Limb (tissue), 2 donors: ENCODE measurements at regions not wholly inside any gene's neighbourhood (a gene's known extent, or its start where the extent isn't known, plus 50 kb on each side); places are given as distances from the start of the nearest gene placed in this dataset.
"Not testable (repeated sequence)": the region's sequence is repeated elsewhere in the genome, so short reads cannot be mapped to it uniquely, and the experiment has no call there.

ENCODE experiments used
- DNase-seq, 2 donors: peaks; one replicate each; pipeline ENCODE4 v3.0.0-alpha.2; 2016; ENCODE audit errors: extremely low spot score in 2 of 2

DNA sequence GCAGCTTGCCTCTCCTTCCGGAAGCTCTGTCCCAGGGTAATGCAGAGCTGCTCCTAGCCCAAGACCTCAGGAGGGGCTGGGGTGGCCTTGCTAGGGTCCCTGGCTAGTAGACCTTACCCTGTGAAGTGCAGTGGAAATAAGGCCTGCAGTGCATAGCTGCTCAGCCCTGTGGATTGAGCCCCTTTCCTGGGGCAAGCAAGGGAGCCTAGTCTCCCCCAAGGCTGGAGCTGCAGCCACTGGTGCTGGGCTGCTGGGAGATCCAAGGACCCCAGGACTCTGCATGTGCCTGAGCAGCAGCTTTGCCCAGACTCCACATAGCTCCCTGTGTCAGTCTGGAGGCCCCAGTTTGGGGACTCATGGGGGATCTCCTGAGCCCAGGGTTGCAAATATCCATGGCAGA is 57.9 kb downstream of the FANCF start:
- DNase-seq: no peak

DNA sequence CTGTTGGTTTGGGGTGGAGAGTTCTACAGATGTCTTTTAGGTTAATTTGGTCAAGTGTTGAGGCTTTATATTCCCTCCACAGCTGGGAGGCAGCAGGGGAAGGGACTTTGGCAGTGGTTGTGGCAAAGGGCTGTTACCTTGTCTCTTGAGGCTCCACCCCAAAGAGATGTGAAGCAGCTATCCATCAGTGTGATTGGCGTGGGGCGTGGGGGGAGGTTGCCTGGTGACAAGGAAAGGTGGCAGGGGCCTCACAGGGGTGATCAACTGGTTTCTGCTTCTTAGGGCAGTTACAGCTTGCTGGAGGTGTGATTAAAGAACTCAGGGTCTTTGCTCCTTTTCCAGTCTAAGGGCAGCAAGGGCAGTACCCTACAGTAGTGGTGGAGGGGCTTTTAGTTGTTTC is 59.3 kb downstream of the FANCF start:
- DNase-seq: no peak

DNA sequence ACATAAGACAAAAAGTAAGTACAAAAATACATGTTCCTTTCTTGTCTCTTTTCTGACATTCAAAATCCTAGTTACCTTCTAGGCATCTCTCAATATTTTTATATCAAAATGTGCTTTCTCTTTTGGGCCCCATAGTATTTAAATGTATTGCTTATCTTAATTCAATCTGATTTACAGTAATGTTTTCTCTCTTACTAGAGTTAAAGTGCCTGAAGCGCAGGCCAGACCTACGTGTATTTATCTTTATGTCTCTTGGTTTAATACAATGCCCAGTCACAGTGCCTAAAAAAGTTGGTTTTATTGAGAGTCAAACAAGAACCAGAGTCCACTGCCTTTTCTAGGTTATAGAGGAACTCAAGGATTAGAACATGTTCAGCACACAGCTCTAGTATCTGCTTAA is 64.3 kb downstream of the FANCF start:
- no peak for DNase-seq

DNA sequence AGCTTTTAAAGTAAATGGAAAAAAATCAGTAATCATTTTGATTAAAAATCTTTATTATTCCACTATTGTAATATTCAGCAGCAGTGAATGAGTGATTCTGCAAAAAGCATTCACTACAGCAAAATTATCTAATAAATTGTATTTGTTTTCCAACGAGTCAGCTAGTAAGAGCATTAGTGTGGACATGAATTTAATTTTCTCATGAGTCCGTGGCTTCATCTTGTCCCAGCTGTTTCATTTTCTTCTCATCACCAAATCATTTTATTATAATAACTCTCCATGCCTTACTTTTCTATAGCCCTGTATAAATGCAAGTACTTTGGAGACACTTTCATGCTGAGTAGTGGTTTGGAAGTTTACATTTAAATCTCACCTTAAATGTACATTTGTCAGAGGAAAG is 66.2 kb downstream of the FANCF start:
- no peak for DNase-seq

DNA sequence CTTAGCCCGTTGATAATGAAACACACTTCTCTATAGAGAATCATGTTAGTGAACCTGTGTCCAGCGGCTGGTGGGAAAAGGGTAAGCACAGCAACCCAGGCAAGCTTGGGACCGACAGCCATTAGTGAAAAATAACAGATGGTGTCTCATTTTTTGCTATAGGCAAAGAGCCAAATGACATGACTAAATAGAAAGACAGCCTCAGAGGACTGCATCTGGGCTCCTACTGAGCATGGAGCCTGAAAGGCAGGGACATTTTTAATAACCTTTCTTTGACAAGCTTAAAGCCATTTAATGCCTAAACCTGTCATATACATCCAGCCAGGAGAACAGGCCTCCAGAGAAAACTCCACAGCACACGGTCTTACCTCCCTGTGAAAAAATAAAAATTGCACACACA is 67.0 kb downstream of the FANCF start:
- peak in 1 of 2 donors; percentile 53 for DNase-seq

DNA sequence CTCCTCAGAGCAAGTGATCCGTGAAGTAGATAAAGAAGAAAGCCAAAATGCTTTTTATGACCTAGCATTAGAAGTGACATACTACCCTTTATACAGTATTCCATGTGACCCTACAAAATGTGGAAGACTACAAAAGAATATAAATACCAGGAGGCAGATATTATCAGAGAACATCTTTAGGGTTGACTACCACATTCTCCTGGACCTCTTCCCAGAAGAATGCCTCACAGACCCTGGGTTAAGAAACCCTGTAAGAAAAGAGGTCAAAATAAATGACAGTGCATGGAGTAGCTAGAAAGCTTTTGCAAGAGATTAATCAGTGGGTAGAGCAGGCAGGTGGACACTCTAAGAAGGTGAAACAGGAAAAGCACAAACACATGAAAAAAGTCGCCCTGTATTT is 69.2 kb downstream of the FANCF start:
- no peak for DNase-seq

DNA sequence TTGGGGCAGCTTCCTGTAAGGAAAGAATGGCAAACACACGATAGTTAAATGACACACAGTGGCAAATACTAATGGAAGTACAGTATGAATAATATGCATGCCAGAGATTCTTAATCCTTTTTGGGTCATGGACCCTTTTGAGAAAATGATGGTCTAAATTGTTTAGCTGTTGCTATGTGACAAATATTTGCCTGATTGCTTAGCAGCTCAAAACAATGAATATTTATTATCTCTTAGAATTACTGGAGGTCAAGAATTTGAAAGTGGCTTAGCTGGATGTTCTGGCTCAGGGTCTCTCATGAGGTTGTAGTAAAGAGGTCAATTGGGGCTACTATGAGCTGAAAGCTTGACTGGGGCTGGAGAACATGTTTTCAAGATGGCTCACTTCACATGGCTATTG is 69.7 kb downstream of the FANCF start:
- DNase-seq: no peak

DNA sequence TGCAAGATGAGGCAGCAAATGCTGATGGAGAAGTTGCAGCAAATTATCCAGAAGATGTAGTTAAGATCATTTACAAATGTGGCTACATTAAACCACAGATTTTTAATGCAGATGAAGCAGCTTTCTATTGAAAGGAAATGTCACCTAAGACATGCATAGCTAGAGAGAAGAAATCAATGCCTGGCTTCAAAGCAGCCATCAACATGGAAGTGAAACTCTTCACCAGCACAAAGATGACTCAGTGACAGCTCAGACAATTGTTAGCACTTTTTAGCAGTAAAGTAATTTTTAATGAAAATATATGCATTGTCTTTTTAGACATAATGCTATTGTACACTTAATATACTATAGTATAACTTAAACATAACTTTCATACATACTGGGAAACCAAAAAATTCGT is 71.4 kb downstream of the FANCF start:
- no peak for DNase-seq

DNA sequence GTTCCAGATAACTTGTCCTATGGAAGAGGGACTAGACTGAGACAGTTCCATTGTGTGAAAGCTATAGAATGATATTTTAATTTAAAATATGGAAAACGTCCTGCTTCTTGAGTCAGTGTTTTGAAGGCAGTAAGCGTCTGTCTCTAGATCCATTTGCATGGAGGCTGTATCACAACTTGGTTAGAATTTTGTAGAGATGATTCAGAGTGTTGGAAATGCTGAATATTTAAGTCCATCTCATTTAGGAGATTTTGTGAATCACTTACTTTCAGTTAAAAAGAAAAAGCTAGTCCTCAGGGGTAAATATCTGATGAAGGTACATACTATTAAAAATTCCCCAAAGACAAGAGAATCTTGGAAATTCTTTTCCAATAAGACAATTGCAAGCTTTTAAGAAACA is 72.7 kb downstream of the FANCF start:
- no peak for DNase-seq

DNA sequence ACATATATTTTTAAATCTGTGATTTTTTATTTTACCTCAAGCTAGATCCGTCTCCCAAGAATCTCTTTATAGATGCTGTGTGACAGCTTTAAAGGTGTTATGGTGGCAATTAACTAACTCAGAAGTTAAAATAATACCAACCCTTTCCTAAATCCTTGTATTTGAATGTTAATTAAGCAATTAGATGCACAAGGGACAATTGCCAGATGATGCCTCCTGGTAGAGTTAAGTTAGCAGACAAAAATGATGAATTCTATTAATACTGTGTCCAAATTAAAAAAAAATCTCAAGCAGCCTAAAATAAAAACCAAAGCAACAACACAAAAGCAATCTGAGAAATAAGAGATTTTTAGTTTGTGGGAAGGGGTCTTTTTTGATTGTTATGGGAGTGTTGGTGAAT is 78.9 kb downstream of the FANCF start:
- no peak for DNase-seq

DNA sequence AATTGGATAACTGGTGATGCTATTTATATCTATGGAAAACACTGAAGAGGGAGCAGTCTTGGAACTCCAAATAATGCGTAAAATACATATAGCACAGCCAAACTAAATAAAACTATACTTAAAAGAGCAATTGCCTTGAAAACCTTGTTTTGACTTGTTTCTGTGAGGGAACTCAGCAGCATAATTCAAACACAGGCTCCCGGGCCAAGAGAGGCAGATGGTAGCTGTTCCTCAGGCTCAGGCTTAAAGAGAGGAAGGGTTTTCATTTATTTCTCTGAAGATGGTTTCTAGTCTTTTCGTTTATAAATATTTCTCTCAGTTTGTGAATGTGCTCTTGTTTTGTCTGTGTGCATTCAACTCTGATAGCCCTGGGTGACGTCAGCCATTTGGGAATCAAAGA is 82.4 kb downstream of the FANCF start:
- no peak for DNase-seq

DNA sequence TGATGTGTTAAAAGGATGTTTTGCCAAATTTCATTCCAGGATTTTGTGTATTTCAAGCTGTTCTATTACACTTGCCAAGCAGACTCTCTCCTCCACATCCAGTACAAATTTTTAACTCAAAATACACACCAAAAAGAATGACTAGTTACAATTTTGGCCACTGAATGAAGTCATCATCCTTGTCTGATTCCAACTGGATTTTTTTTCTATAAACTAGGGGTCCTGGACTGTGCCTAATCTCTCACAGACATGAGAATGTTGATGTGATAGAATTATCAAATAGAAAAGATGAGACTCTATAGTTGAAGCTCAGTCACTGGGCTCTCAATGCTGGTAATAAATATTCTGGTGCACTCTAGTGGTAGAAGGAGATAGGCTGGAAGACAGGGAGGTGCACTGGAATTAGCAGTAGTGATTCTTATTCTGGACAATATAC is 85.8 kb downstream of the FANCF start:
- DNase-seq: peak in 1 of 2 donors; percentile 61

DNA sequence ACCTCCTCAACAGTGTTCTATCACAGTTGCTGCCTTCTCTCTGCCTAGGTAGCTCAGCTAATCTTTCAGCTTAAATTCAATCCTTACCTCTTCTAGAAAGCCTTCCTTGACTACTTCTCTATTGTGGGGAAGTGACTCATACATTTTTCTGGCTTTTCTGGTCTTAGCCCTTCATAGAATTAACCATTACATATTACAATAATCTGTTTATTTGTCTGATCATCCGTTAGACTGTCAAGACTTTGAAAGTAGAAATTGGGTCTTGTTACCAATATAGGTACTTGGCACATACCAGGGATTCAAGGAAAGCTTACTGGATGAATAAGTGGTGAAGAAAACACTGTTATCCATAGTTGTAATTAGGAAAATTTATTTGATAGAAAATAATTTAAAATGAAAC is 89.6 kb downstream of the FANCF start:
- no peak for DNase-seq

DNA sequence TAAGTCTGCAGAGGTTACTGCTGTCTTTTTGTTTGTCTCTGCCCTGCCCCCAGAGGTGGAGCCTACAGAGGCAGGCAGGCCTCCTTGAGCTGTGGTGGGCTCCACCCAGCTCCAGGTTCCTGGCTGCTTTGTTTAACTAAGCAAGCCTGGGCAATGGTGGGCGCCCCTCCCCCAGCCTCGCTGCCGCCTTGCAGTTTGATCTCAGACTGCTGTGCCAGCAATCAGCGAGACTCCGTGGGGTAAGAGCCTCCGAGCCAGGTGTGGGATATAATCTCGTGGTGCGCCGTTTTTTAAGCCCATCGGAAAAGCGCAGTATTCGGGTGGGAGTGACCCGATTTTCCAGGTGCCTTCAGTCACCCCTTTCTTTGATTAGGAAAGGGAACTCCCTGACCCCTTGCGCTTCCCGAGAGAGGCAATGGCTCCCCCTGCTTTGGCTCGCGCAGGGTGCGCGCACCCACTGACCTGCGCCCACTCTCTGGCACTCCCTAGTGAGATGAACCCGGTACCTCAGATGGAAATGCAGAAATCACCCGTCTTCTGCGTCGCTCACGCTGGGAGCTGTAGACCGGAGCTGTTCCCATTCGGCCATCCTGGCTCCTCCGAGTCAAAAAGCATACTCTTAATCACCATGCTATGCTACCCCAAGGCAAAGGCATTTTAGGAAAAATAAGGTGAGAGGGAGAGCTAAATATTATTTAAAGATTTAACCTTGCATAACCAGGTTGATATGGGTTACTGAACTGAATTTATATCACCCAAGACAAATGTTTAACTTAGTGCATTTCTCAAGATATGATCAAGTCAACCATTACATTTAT is 96.8 kb downstream of the FANCF start:
- DNase-seq: not testable (repeated sequence)

DNA sequence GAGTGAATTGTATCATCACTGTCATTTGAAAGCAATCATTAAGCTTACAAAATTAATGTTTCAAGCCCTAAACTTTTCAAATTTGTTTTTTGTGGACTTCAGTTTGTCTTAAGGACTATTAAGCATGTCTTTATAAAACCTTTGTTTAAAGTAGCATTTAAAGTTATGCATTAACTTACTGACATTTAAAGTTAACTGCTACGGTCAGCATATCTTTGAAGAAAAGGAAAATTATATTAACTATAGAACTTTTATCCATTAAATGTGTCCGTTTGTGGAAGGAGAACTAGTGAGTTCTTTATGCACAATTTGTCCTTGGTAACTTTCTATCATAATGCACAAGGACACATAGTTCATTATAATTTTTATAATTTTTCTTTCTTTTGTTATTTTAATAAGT is 103.4 kb downstream of the FANCF start:
- no peak for DNase-seq

DNA sequence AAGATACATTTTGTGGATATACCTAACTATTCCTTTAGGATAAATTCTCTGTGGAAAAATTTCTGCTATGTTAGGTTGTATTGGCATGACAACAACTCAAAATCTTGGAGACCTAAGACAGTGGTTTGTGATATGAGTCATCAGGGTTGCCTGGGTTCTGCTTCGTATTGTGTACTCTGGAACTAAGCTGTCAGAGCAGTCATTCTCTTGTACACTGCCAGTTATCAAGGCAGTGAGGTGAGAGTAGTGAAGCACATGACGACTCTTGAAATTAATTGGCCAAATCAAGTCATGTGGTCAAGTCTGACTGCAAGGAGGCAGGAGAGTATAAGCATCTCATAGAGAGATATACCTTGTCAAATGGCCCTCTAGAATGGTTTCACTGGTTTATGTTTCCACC is 104.4 kb downstream of the FANCF start:
- no peak for DNase-seq

DNA sequence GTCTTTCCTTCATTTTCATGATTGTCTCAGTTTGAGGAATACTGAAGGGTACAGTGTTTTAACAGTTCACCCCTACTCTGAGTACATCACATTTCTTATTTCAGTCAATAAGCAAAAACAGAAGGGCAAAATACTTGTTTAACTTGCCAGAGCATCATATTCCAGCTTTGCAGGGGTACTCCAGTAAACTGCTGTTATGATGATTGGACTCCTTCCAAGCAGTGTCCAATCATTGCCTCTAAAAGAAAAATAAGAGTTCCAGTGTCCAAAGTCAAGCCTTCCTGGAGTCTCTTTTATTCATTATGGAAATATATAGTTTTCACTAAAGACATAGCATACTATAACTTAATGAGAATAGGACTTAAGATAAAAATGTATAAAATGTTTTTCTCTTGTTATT is 105.1 kb downstream of the FANCF start:
- no peak for DNase-seq

DNA sequence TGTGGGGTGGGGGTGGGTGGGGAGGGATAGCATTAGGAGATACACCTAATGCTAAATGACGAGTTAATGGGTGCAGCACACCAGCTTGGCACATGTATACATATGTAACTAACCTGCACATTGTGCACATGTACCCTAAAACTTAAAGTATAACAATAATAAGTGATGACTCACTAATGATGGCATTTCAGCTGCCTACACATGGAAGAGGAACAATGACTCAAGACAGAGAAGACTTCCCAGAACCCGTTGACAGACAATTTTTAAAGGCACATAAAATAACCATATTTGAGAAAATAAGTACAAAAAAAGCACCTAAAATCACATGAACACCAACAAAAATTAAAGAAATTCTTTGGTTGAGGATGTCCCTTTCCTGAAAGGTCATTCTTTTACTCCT is 107.3 kb downstream of the FANCF start:
- DNase-seq: not testable (repeated sequence)

DNA sequence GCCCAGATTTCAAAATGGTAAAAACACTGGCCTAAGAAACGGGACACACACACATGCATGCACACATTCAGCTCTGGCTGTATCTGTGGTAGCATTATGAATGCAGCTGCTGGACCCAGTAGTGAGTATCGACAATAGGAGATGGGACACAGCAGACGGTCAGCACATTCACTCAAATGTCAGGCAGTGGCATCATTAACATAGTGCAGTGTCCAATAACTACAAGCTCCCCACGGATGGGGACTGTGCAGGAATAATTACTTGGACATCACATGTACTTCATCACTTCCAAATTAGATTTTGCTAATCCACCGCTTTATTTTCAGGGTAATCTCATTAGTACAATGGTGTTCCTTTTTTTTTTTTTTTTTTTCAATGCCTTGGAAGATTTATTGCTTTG is 109.5 kb downstream of the FANCF start:
- DNase-seq: no peak

DNA sequence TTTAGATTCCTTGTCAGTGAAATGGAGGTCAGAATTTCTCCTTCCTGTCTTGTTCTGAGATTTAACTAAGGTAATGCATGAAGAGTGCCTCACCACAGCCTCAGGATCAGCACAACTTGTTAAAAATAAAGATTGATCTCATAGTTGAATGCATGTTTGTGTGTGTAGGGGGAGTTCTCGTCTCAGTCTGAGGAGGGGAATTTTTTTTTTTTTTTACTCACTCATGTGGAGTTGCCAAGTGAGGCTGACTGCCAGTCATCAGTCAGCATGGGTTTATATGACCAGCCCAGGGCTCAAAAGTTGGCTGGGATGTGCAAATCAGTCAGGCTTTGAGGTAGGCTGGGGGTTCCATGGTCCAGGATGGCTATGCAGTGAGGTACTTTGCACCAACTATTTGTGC is 113.2 kb downstream of the FANCF start:
- DNase-seq: peak; percentile 13 to 40

DNA sequence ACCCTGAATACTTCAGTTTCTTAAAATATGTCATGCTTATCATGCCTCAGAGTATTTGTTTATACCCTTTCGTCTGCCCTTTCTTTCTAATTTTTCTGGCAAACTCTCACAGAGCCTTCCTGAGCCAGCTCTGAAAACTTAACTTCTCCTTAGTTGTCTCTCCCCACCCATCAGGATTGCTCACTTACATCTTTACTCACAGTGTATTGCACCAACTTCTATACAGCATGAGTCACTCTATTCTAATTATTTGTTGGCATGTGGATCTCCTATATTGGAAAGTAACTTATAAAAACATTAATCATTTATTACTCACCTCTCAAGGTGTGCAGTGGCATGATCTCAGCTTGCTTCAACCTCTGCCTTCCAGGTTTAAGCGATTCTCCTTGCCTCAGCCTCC is 114.9 kb downstream of the FANCF start:
- no peak for DNase-seq

DNA sequence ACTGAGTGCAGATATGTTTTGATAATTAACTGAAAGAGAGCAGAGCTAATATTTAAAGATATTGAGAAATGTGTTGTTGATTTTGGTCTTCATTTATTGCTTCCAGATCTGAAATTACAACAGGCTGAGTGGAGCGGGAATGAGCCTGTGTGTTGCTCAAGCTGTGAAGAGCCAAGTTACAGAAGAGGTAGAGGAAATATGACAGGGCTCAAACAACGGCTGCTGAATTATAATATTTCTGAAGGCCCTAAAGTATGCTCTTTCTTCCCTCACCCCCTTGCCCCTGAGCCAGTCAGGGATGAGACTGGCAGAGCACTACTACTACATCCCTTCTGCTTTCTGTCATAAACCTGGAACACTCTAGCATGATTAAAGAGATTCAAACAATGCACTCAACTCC is 115.6 kb downstream of the FANCF start:
- DNase-seq: no peak

DNA sequence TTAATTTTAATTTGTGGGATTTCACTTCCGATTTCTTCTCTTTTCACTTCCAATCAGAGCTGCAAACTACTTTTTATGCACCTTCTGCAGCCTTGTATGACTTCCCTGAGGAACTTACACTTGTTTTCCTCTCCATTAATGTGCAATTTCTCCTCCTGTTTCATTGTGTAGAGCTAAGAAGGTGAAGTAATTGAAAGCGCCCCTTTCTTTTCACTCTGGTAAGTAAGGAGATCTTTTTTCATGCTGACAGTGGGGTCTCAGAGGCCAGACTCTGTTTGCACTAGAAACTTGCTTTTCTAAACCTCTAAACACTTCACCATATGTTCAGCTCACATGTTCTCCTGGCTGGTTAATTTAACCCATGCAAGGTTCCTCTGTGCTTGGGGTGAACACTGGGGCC is 117.0 kb downstream of the FANCF start:
- no peak for DNase-seq

DNA sequence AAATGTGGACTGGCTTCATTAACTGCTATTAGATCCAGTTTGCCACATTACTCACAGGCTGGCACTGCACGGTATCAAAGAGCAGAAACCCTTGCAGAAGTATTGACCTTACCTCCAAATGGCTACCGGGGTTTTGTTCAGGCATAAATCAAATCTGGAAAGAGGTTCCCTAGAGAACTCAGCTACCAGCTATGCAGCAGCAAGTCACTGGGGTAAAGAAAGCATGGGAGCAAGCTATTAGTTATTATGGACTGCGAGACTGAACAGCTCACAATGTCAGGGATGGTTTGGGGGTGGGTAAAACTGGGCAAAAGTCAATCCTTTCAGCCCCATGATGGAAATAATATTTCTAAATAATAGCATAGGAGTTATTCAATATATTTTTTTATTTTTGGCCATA is 128.1 kb downstream of the FANCF start:
- no peak for DNase-seq
